Stimulated activated CD4-positive, alpha-beta T cell treated with anti-CD3 and anti-CD28 coated beads, Interleukin-2, amount 100 ng/mL, for 48 hours (primary cell): ENCODE measurements at regions not wholly inside any gene's neighbourhood (a gene's known extent, or its start where the extent isn't known, plus 50 kb on each side); places are given as distances from the start of the nearest gene placed in this dataset.
"Not testable (repeated sequence)": the region's sequence is repeated elsewhere in the genome, so short reads cannot be mapped to it uniquely, and the experiment has no call there.

Source experiments
- DNase-seq, 2 donors: peaks; one replicate each; pipeline ENCODE4 v3.0.0-alpha.2; 2020

DNA sequence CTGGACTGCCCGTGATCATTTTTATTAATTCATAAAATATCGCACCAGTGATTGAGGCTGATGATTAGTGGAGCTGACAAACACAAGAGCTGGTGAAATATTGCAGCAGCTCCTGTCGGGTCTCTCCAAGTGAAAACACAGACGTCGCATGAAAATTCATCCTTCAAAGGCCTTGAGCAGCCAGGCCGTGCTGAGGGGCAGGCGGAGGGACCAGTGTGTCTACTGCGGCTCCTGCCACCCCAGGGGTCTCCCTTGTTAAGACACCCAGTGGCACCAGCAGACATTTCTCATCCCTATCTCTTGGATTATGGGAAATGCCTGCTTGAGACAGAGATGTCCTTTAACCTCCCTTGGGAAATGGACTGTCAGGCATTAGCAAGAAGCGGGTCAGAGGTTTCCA, 289.4 kb upstream of the TLE3 start:
- DNase-seq, result no peak

DNA sequence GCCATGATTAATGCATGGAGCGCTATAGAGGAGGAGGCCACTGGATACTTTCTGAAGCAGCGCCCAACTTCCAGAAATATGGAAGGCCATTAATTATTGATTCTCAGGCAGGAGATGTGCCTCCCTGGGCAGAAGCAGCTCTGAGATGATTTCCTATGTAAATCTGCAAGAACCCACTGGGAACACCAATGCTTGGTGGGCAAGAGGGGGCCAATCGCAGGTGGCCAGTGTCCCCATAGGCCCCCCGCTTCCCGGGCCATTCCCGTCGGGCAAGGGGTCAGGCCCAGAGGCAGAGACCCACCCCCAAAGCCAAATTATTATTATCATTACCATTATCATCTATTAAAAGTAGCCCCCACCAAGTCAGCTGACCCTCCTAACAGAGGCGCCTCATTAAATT, 288.0 kb upstream of the TLE3 start:
- no peak for DNase-seq

DNA sequence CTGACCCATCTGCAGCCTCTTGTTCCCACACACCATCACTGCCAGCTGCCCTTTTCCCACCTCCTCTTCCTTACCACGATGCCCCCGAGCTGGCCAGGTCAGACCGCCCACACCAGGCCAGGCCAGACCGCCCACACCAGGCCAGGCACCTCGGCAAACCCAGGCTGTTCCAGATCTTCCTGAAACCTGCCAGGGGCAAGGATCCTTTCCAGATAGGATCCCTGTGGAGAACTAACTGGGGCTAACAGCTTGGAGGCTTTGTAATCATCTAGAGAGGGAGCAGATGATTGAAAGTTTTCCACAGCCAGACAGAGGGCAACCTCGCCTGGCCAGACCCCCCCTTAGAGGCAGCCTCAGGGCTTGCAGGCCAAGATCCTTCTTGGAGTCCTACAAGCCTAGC, 287.3 kb upstream of the TLE3 start:
- no peak for DNase-seq

DNA sequence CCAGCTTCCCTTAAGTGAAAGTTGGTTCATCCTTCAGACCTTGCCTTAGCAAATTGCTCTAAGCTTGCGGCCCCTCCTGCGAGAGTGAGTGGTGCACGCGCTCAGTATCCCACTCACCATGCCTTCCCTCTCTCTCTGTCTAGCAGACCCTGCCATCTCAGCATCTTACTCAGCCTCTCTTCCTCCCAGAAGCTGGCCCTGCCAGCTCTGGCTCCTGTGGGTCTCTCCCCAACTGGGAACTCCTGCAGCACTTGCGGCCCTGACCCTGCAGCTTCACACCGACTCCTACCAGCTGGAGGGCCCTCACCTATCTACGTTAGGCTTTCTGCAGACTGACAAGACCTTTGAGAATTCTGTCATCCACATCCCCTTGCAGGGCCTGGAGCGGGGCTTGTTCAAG, 286.1 kb upstream of the TLE3 start:
- no peak for DNase-seq

DNA sequence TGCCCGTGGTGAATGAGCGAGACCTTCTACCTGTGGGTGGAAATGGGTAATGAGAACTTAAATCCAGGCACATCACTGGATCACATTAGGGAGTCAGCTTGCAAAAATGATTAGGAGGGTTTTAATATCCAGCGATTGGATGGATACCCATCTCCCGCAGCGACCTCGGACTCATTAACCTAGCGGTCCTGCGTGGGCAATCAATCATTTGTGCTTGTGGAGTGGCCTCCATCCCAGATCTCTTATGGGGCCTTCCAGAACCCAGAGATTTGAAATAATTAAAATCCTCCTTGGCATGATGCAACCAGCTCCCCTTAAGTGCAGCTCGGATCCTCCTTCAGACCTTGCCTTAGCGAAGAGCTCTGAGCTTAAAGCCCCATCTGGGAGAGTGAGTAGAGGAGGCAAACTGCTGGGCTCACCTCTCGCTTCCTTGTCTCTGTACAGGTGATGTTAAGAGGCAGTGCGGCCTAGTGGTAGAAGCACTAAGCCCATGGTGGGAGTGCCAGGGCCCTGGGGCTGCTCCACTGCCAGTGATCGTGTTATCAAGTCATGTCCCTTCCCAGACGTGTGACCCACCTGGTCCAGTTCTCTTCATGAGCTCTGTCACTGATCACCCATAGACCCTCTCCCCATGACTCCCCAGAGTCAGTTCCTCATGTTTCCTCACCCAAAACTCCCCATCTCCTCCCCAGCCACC, 285.2 kb upstream of the TLE3 start:
- DNase-seq, result no peak

DNA sequence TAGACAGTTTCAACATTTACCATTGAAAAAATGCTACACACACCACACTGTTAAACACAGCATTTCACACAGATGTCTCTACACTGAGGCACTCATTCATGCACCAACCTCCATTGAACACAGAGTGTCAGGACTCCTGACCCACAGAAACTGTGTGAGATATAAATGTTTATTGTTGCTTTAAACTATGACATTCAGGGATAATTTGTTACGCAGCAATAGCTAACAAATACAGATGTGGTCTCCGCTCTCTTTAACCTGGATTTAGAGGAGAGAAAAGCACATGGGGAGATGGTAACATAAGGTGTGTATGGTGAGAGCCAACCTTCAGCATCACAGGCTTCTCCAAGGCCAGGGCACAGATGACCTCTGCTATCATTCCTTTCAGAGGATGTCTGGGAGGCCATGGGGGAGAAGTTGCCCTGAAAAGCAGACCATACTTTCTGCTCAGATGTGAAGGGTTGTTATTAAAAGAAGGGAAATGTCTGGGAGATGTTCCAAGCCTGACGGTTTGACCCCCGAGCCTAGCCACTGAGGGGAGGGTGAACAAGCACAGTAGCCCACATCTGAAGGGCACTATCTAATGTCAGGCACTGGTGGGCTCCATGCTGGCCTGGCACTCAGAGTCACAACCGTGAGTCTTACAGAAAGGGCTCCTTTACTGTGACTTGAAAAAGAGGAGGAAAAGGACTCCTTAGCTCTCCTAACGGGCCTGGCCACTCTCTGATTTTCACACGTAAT, 284.5 kb upstream of the TLE3 start:
- DNase-seq, result no peak

DNA sequence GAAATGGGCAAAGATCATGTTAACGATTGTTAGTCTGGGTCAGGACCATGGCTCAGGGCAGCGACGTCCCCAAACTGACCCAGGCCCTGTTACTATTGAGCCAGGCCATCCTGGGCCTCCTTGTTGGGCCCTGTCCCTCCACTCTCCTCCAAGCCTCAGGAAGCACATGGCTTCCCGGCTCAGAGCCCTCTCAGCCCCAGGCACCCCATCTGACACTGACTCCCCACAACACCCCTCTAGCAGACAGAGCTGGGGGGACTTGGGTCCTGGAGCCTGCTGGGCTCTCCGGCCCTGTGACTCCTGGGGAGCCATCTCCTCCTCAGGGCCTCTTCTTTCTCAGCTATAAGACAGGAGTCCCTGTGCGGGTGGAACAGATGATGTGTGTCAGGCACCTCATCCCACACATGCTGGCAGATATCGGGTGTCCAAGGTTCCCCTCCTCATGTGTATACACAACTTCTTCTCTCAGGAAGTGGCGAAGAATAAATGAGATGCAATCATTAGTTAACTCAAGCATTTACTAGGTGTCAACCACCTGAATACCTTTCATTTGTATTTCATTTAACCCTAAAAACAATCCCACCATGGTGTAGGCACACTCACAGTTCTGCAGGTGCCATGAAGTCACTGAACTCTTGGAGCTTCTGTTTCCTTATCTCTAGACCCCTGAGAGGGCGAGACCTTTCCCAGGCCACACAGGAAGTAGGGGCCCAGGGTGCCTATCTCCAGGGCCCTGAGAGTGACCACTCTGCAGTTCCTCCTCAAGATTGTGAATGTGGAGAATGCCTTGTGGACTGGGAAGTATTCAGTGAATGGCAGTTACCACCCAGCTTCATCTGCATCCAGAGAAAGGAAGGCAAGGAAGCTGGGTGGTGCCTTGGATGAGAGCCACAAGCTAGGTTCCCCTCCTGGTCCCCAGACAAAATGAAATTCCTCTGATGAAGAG, 282.5 kb upstream of the TLE3 start:
- DNase-seq, result no peak

DNA sequence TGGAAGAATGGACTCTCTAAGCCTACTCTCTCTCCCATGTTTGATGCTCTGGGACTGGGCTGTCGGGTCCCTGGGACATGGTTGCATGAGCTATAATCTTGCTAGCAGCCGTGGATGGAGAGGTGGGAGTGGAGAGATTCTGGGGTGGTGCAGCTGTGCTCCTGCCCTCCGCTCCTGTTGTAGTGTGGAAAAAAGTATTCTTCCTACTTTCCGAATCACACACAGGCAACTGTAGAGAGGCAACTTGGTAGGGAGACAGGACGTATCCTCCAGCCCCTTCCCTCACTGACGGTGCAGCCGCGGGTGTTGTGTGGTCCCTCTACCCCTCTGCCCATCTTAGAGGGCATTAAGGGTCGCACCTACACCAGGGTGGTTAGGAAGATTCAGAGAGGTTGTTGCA, 281.4 kb upstream of the TLE3 start:
- no peak for DNase-seq

DNA sequence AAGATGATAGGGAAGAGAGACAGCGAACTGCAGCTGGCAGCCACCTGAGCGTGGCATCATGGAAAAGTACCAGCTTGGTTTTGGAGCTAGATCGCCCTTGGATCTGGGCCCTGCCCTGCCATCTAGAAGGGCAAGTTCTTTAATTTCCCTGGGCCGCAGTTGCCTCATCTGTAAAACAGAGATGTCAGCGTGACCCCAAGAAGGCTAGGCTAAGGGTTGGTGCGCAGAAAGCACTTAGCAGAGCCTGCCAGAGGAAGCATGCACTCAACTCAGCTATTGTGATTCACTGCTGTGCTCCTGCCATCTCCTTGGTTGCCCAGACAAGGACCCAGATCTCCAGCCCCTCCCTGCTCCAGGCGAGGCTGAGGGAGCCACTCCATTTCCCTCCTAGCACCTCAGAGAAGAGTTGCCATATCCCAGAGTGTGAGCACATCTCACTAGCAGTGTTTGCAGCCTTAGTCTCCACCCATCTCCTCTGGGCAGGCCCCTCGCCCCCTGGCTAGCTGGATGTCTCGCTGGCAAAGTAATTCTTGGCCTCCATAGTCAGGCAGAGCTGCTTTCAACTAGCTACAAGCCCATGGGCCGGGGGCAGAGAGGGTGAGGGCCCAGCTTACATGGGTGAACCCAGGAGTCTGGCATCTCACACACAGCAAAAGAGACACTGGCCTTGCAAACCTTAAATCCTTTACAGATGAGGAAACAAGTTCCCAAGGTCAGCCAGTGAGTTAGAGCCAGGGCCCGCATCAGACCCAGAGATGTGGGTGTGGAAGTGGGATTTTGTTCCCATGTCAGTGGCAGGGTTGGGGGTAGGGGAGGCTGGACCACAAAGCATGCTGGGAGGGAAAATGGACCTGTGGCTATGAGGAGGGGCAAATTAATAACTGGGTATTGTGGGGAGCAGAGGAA, 280.7 kb upstream of the TLE3 start:
- DNase-seq, result no peak

DNA sequence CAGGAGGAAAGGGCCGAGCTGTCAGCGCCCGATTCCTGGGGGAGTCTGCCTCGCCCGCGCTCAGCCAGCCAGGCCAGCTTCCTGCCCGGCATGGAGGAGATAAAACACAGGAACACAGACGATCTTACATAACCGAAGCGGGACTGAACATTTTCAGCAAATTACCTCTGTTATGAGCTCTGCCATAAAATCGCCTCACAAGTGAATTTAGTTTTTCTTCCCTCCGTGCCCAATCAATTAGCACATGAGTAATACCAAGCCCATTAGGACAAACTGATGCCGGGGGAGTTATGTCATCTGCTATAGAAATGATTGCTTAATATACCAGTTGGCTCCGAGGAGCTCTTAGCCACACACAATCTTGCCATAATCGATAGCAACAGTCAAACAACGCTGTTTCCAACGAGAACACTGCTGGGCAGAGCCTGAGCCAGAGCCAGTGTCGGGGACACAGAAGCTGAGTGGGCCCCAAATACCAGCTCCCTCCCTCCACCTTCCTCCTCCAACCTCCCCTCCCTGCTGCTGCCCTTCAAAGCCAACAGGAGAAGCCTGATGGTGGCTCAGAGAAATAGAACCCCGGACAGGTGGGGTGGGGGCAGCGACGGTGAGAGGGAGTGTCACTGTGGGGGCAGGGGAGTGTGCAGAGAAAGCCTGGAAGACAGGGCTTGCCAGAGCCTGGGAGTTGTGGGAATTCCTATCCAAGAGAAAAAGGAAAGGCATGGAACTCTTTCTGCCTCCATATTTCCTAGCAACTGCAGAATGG, 279.4 kb upstream of the TLE3 start:
- DNase-seq, result no peak

DNA sequence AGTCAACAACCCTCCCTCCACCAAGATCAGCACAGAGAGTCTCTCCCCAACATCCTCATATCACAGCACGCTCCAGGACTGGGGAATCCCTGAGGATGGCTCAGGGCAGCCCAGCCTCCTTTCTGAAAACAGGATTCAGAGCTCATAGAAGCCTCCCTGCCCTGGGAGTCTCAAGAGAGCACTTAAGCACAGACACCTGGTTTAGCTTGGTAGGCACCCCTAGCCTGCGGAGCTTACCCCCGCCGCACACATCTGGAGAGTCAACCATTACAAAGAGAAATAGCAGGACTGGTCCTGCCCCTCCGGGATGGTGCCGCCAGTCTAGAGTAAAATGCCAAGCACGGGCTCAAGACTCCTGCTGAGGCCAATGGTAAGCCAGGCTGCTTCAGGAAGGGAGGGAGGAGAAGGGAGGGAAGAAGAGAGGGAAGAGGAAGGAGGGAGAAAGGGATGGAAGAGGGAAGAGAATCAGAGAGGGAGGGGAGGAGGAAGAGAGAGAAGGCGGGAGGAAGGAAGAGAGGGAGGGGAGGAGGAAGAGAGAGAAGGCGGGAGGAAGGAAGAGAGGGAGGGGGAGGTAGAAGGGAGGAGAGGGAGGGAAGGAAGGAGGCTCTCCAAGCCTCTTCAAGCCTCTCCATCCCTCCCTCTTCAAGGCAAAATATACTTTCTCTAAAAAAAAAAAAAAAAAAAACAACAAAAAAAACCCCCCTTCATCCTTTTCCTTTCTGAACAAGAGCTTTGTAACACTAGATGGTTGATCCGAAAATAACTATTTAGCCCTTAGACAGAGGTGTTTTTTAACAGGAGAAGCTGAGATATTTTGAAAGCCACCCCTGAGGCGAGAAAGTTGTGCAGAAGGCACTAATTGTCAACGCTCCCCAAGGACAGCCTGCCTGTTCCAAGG, 278.6 kb upstream of the TLE3 start:
- no peak for DNase-seq

DNA sequence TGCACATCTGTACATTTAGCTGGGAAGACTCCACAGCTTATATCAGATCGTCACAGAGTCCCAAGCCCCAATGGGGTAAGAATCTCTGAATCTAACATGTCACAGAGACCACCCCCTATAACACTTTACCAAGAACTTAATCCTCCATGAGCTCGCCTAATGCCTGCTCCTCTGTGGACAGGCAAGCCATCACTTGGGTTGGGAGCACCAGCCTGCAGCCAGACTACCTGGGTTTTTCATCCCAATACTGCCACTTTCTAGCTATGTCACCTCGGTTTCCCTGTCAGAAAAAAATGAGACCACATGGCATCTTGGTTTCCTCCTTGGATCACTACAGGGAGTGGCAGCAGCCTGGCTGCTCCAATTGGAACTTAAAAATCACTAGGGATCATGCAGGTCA, 277.9 kb upstream of the TLE3 start:
- no peak for DNase-seq

DNA sequence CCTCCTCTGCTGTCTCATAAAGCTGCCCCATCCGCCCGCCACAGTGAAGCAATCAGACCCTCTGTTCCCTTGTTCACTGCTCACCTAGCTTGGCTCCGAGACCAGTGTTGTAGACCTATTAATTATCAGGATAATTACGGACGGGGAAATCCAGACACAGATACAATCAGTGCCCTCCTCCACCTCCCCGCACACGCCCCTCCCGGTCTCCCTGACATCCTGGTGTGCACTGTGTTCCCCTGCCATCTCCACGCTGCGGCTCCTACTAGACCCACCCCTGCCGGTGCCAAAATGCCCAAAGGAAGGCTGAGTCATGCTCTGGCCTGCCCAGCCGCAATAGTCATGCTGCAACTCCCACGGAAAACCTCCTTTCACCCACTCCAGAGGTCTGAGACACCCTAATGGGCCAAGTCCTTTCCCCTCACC, 277.3 kb upstream of the TLE3 start:
- DNase-seq, result no peak

DNA sequence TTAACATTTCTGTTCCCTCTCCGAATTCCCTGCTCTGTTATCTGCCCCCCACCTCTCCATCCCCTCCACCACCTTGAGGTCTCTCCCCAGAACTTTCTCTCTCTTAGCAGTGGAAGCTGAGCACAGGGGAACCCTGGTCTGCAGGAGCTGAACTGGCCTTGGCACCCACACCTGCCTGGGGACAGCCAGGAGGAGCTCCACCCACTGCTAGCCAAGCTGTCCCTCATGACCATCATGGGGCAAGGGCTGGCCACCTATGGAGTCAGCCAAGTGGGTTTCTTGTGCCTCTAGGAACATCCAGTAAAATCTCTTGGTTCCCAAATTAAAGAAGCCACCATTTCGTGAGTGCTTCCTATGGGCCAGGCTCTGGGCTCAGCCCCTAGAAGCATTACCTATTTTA, 276.4 kb upstream of the TLE3 start:
- no peak for DNase-seq

DNA sequence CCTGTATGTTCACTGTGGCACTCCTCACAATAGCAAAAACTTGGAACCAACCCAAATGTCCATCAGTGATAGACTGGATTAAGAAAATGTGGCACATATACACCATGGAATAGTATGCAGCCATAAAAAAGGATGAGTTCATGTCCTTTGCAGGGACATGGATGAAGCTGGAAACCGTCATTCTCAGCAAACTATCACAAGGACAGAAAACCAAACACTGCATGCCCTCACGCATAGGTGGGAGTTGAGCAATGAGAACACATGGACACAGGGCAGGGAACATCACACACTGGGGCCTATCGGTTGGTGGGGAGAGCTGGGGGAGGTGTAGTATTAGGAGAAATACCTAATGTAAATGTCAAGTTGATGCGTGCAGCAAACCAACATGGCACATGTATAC, 275.7 kb upstream of the TLE3 start:
- not testable (repeated sequence) for DNase-seq

DNA sequence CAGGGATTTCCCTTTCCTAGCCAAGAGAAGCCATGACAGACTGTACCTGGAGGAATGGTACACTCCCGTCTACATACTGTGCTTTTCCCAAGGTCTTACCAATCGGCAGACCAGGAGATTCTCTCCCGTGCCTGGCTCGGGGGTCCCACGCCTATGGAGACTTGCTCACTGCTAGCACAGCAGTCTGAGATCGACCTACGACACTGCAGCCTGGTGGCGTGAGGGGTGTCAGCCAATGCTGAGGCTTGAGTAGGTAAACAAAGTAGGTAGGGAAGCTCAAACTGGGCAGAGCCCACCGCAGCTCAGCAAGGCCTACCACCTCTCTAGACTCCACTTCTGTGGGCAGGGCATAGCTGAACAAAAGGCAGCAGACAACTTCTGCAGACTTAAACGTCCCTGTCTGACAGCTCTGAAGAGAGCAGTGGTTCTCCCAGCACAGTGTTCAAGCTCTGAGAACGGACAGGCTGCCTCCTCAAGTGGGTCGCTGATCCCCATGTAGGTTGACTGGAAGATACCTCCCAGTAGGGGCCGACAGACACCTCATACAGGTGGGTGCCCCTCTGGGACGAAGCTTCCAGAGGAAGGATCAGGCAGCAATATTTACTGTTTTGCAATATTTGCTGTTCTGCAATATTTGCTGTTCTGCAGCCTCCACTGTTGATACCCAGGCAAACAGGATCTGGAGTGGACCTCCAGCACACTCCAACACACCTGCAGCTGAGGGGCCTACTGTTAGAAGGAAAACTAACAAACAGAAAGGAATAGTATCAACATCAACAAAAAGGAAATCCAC, 270.4 kb upstream of the TLE3 start:
- not testable (repeated sequence) for DNase-seq

DNA sequence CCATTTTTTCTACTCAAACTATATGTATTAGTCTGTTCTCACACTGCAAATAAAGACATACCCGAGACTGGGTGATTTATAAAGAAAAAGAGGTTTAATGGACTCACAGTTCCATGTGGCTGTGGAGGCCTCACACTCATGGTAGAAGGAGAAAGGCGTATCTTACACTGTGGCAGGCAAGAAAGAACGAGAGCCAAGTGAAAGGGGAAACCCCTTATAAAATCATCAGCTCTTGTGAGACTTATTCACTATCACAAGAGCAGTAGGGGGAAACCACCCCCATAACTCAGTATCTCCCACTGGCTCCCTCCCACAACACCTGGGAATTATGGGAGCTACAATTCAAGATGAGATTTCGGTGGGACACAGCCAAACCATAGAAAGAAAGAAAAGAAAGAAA, 266.3 kb upstream of the TLE3 start:
- DNase-seq, result not testable (repeated sequence)

DNA sequence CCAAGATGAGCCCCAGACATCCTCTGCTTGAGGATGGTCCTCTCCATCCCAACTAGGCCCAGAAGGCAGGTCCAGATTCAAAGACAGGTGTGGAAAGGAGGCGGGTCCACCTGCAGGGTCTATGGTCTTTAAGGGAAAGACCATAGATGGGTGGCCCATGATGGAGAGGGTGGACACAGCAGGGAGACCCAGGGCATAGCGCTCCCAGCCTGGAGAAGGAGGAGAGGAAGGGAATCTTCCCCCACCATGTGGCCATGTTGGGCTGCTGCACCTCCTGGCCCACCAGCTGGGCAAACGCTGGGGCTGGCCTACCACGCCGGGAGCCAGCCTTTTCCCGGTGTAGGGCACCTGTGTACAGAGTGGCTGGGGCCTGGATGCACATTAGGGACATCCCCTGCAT, 265.2 kb upstream of the TLE3 start:
- DNase-seq, result no peak

DNA sequence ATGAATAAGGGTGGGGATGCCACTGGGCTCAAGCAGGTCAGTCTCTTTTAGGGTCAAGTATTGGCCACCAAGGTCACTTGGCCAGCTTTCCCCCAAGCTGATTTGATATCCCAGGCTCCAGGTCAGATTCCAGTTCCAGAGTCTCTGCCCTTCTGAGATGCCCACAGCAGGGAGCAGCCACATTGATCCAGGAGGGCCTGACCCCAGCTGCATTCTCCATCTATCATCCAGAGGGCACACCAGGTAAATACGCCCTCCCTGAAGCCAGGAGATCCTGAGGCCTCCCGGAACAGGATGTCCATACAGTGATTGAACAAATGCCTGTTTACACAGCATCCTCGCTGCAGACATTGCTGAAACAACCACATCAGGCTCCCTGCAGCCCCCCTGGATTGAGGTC, 264.6 kb upstream of the TLE3 start:
- no peak for DNase-seq

DNA sequence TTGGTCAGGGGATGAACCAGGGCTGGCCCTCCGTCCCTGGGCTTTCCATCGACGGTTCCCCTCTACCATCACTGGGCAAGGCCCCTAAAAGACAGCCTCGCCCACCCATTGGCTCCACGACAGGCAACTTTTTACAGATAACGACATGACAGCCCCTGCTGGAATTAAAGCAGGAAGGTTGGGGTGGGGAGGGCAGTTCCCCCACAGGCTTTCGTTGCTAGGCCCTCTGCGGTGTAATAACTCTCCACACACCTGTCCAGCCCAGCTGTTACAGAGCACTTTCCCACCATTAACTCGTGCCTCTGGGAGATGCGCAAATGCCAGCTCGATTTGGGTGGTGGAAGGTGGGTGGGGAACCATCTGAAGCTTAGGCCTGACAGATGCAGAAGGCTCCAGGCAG, 264.2 kb upstream of the TLE3 start:
- no peak for DNase-seq
